Mesendoderm (in vitro differentiated cells): ENCODE measurements at regions not wholly inside any gene's neighbourhood (a gene's known extent, or its start where the extent isn't known, plus 50 kb on each side); places are given as distances from the start of the nearest gene placed in this dataset.
"Not testable (repeated sequence)": the region's sequence is repeated elsewhere in the genome, so short reads cannot be mapped to it uniquely, and the experiment has no call there.

ENCODE experiments used
- DNase-seq: peaks from one replicate; pipeline ENCODE4 v3.0.0; 2013
- H2AK5ac ChIP-seq: 2 replicates; pipeline ENCODE4 v1.6.1; 2013; ENCODE audit warnings: low read length, inconsistent platforms
- H2BK120ac ChIP-seq: 2 replicates; pipeline ENCODE4 v1.6.1; 2013; ENCODE audit warnings: low read depth, mild to moderate bottlenecking, low read length, moderate library complexity, mixed read lengths
- H2BK15ac ChIP-seq: replicated peaks from 2 replicates; pipeline ENCODE4 v1.6.1; 2013; ENCODE audit warnings: low read depth, mild to moderate bottlenecking, moderate library complexity
- H2BK5ac ChIP-seq: 2 replicates; pipeline ENCODE4 v1.6.1; 2013; ENCODE audit warnings: low read length, inconsistent platforms
- H3K18ac ChIP-seq: 2 replicates; pipeline ENCODE4 v1.6.1; 2013; ENCODE audit warnings: mild to moderate bottlenecking, low read length, mixed read lengths
- H3K23ac ChIP-seq: one replicate; pipeline ENCODE4 v1.6.1; 2013; ENCODE audit warnings: low read length
- H3K27ac ChIP-seq: 2 replicates; pipeline ENCODE4 v1.5.1; 2013; ENCODE audit warnings: low read depth, mild to moderate bottlenecking, inconsistent platforms, low read length, moderate library complexity
- H3K27me3 ChIP-seq: 2 replicates; pipeline ENCODE4 v1.6.1; 2013; ENCODE audit warnings: low read length, control low read depth, mild to moderate bottlenecking, inconsistent platforms; ENCODE audit not compliant: insufficient read depth, poor library complexity
- H3K36me3 ChIP-seq: 2 replicates; pipeline ENCODE4 v1.6.1; 2013; ENCODE audit warnings: low read length, inconsistent platforms; ENCODE audit not compliant: control insufficient read depth, insufficient read depth
- H3K4ac ChIP-seq: one replicate; pipeline ENCODE4 v1.6.1; 2013; ENCODE audit warnings: low read depth, mild to moderate bottlenecking, low read length, moderate library complexity
- H3K4me1 ChIP-seq: 2 replicates; pipeline ENCODE4 v1.6.1; 2013; ENCODE audit warnings: low read depth, low read length, inconsistent platforms; ENCODE audit not compliant: control insufficient read depth
- H3K4me2 ChIP-seq: 2 replicates; pipeline ENCODE4 v1.6.1; 2013; ENCODE audit warnings: low read length
- H3K4me3 ChIP-seq: 2 replicates; pipeline ENCODE4 v1.5.1; 2013; ENCODE audit warnings: mild to moderate bottlenecking, low read length
- H3K56ac ChIP-seq: one replicate; pipeline ENCODE4 v1.6.1; 2013; ENCODE audit warnings: low read length
- H3K79me1 ChIP-seq: 2 replicates; pipeline ENCODE4 v1.6.1; 2013; ENCODE audit warnings: low read length, inconsistent platforms
- H3K79me2 ChIP-seq: 2 replicates; pipeline ENCODE4 v1.6.1; 2013; ENCODE audit warnings: mild to moderate bottlenecking, low read length; ENCODE audit not compliant: control insufficient read depth, insufficient read depth
- H3K9ac ChIP-seq: 2 replicates; pipeline ENCODE4 v1.6.1; 2013; ENCODE audit warnings: low read length, inconsistent platforms
- H4K5ac ChIP-seq: one replicate; pipeline ENCODE4 v1.6.1; 2013; ENCODE audit warnings: low read length
- H4K8ac ChIP-seq: one replicate; pipeline ENCODE4 v1.6.1; 2013; ENCODE audit warnings: low read depth, mild to moderate bottlenecking, control low read depth, low read length, moderate library complexity
- WGBS: extraction: QIAGEN DNeasy Blood & Tissue Kit; methylation state at CpG from one replicate; pipeline ENCODE4 v1.1.7; 2013; ENCODE audit warnings: low lambda C conversion rate, missing lambda C conversion rate; ENCODE audit not compliant: insufficient coverage; ENCODE audit errors: extremely low coverage; 5-methylcytosine and 5-hydroxymethylcytosine counted together

DNA sequence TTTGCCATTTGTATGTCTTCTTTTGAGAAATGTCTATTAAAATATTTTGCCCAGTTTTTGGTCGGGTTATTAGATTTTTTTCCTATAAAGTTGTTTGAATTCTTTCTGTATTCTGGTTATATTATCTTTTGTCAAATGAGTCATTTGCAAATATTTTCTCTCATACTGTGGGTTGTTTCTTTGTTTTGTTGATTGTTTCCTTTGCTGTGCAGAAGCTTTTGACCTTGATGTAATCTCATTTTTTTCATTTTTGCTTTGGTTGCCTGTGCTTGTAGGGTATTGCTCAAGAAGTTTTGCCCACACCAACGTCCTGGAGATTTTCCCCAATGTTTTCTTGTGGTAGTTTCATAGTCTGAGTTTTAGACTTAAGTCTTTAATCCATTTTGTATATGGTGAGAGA is 245.7 kb downstream of the ADCYAP1 start:
- Histone ChIP-seq H3K79me1 (no peaks in the 10 kb centered on the region), H4K5ac (no peak overlapping the region), H3K4ac (no peak overlapping the region), H3K18ac (no peak overlapping the region), H3K9ac (no peak overlapping the region), H2BK15ac (no peak overlapping the region), H2BK5ac (no peak overlapping the region), H3K23ac (no peak overlapping the region), H2AK5ac (no peak overlapping the region), H3K4me1 (no peaks in the 10 kb centered on the region), H2BK120ac (no peak overlapping the region), H3K4me3 (no peak overlapping the region), H3K79me2 (no peaks in the 10 kb centered on the region), H4K8ac (no peak overlapping the region), H3K4me2 (no peak overlapping the region), H3K27me3 (no peaks in the 10 kb centered on the region), H3K27ac (no peak overlapping the region), H3K56ac (no peak overlapping the region), H3K36me3 (no peaks in the 10 kb centered on the region)
- no peak for DNase-seq
- WGBS, result no CpG with 5 or more reads among the region's 2 CpGs

DNA sequence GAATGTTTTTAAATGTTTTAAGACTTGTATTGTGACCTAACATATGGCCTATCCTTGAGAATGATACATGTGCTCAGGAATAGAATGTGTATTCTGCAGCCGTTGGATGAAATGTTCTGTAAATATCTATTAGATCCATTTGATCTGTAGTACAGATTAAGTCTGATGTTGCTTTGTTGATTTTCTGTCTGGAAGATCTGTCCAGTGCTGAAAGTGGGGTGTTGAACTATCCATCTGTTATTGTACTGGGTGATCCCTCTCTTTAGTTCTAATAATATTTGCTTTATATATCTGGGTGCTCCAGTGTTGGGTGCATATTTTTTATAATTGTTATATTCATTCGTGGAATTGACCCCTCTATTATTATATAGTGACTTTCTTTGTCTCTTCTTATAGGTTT is 248.3 kb downstream of the ADCYAP1 start:
- not testable (repeated sequence) for H4K5ac ChIP-seq, H2BK120ac ChIP-seq, H3K18ac ChIP-seq, H2BK15ac ChIP-seq, H3K27ac ChIP-seq, H3K4me2 ChIP-seq, H2BK5ac ChIP-seq, H3K4me3 ChIP-seq, H3K4me1 ChIP-seq, H2AK5ac ChIP-seq, H3K4ac ChIP-seq, H3K9ac ChIP-seq, H3K79me1 ChIP-seq, H3K79me2 ChIP-seq, H4K8ac ChIP-seq, H3K56ac ChIP-seq, H3K36me3 ChIP-seq, H3K27me3 ChIP-seq, DNase-seq, H3K23ac ChIP-seq
- WGBS, result no CpG with 5 or more reads among the region's 2 CpGs

DNA sequence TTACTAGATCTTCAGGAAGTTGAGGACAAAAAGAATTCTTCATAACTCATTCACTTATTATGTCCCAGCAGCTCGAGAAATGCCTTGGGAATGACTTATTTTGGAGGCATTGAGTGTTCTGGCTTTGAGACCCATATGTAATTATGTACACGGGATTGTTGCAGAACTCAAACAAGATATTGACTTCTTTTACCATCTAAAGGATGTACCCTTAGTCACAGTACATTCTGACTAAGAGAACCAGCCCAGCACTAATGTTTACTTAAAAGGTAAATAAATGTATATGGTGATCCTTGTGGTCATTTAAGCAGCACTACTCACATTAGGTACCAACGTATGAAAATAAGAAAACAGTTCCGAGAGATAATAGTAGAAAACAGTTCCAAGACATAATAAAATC is 268.9 kb downstream of the ADCYAP1 start:
- no peak overlapping the region for H3K4ac ChIP-seq
- H4K8ac ChIP-seq, result no peak overlapping the region
- no peak overlapping the region for H3K4me3 ChIP-seq
- no peaks in the 10 kb centered on the region for H3K4me1 ChIP-seq
- no peak overlapping the region for H2AK5ac ChIP-seq
- H3K23ac ChIP-seq, result no peak overlapping the region
- no peak overlapping the region for H3K27ac ChIP-seq
- no peak for DNase-seq
- no peak overlapping the region for H2BK120ac ChIP-seq
- no peaks in the 10 kb centered on the region for H3K79me2 ChIP-seq
- no peak overlapping the region for H4K5ac ChIP-seq
- no peak overlapping the region for H3K56ac ChIP-seq
- H3K79me1 ChIP-seq, result no peaks in the 10 kb centered on the region
- WGBS, result no CpG with 5 or more reads among the region's 4 CpGs
- H3K4me2 ChIP-seq, result no peak overlapping the region
- no peak overlapping the region for H3K9ac ChIP-seq
- H3K18ac ChIP-seq, result no peak overlapping the region
- H3K27me3 ChIP-seq, result no peaks in the 10 kb centered on the region
- no peaks in the 10 kb centered on the region for H3K36me3 ChIP-seq
- H2BK5ac ChIP-seq, result no peak overlapping the region
- H2BK15ac ChIP-seq, result no peak overlapping the region

DNA sequence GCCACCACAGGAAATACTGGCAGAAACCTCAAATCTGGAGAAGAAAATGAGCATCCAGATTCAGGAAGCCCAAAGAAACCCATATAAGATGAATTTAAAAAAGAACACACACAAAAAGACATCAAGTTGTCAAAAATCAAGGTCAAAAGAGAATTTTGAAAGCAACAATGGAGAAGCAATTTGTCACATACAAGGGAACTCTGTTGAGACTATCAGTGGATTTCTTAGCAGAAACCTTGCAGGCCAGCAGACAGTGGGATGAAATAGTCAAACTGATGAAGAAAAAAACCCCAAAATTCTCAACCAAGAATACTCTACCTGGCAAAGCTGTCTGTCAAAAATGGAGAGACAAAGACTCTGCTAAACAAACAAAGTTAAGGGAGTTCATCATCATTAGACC is 272.6 kb downstream of the ADCYAP1 start:
- Histone ChIP-seq H3K4ac (no peak overlapping the region), H3K27me3 (no peaks in the 10 kb centered on the region), H3K36me3 (no peaks in the 10 kb centered on the region), H2BK5ac (no peak overlapping the region), H3K79me1 (no peaks in the 10 kb centered on the region), H3K23ac (no peak overlapping the region), H2BK120ac (no peak overlapping the region), H3K9ac (no peak overlapping the region), H3K79me2 (no peaks in the 10 kb centered on the region), H3K18ac (no peak overlapping the region), H4K5ac (no peak overlapping the region), H3K27ac (no peak overlapping the region), H3K4me2 (no peak overlapping the region), H3K56ac (no peak overlapping the region), H4K8ac (no peak overlapping the region), H3K4me3 (no peak overlapping the region), H2BK15ac (no peak overlapping the region), H3K4me1 (no peaks in the 10 kb centered on the region), H2AK5ac (no peak overlapping the region)
- no peak for DNase-seq

DNA sequence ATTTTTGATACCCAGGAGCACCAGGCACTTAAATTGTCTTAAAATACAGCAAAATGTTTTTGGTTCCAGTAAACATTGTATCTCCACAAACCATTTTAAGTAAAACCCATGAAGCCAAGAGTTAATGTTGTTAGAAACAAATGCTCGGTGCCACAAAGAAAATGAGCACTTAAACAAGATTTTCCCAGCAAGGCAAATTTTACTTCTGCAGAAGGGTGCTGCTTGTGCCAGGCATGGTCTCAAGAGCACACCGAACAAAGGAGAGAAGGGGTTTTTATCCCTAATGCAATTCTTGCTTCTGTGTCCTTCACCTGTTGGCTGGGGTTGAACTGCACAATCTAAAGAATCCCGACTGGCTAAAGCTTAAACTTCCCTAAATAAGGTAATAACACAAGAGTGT is 286.7 kb downstream of the ADCYAP1 start:
- H3K79me2 ChIP-seq, result no peaks in the 10 kb centered on the region
- no peaks in the 10 kb centered on the region for H3K79me1 ChIP-seq
- no peak overlapping the region for H2BK5ac ChIP-seq
- no peak overlapping the region for H2AK5ac ChIP-seq
- H2BK15ac ChIP-seq, result no peak overlapping the region
- no peak overlapping the region for H3K23ac ChIP-seq
- H3K4me1 ChIP-seq, result no peaks in the 10 kb centered on the region
- H3K27ac ChIP-seq, result no peak overlapping the region
- H2BK120ac ChIP-seq, result no peak overlapping the region
- H3K56ac ChIP-seq, result no peak overlapping the region
- no peak for DNase-seq
- H3K18ac ChIP-seq, result no peak overlapping the region
- WGBS, result no CpG with 5 or more reads among the region's 3 CpGs
- H3K27me3 ChIP-seq, result no peaks in the 10 kb centered on the region
- no peak overlapping the region for H4K8ac ChIP-seq
- H3K4ac ChIP-seq, result no peak overlapping the region
- H3K4me3 ChIP-seq, result no peak overlapping the region
- H3K36me3 ChIP-seq, result no peaks in the 10 kb centered on the region
- no peak overlapping the region for H4K5ac ChIP-seq
- H3K9ac ChIP-seq, result no peak overlapping the region
- no peak overlapping the region for H3K4me2 ChIP-seq

DNA sequence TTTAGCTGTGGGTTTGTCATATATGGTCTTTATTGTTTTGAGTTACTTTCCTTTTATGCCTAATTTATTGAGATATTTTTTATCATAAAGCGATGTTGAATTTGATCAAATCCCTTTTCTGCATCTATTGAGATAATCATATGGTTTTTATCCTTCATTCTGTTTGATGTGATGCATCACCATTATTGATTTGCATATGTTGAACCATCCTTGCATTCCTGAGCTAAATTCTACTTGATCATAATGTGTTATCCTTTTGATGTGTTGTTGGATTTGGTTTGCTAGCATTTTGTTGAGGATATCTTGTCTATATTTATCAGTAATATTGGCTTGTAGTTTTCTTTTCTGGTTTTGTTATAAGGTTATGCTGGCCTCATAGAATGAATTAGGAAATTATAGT is 308.5 kb downstream of the ADCYAP1 start:
- Histone ChIP-seq H3K4me1 (no peaks in the 10 kb centered on the region), H3K23ac (no peak overlapping the region), H2AK5ac (no peak overlapping the region), H3K36me3 (no peaks in the 10 kb centered on the region), H4K8ac (no peak overlapping the region), H2BK5ac (no peak overlapping the region), H3K4me2 (no peak overlapping the region), H3K18ac (no peak overlapping the region), H2BK15ac (no peak overlapping the region), H3K27me3 (no peaks in the 10 kb centered on the region), H3K4ac (no peak overlapping the region), H3K79me2 (no peaks in the 10 kb centered on the region), H3K4me3 (no peak overlapping the region), H3K9ac (no peak overlapping the region), H3K56ac (no peak overlapping the region), H3K27ac (no peak overlapping the region), H2BK120ac (no peak overlapping the region), H4K5ac (no peak overlapping the region), H3K79me1 (no peaks in the 10 kb centered on the region)
- WGBS, result no CpG with 5 or more reads among the region's 1 CpG
- DNase-seq, result no peak
